GM20431 (cell line): ENCODE measurements at regions not wholly inside any gene's neighbourhood (a gene's known extent, or its start where the extent isn't known, plus 50 kb on each side); places are given as distances from the start of the nearest gene placed in this dataset.
"Not testable (repeated sequence)": the region's sequence is repeated elsewhere in the genome, so short reads cannot be mapped to it uniquely, and the experiment has no call there.

Experiments used
- in situ Hi-C: fragments of 300-500 bp; cut with MseI, MboI; formaldehyde crosslinking; loops from one replicate; pipeline ENCODE4 v1.15.0; 2020; ENCODE audit warnings: low sequenced_read_pairs; ENCODE audit not compliant: unreplicated experiment

- in situ Hi-C loops = no loop called here
Observed at GRCh38 chr16:72609066-72609465, 437.1 kb upstream of the PMFBP1 start.

- in situ Hi-C loops = no loop called here
Observed at GRCh38 chr16:72604375-72604774, 432.4 kb upstream of the PMFBP1 start.

GRCh38 chr16:72602499-72602898 is 430.5 kb upstream of the PMFBP1 start:
- in situ Hi-C loops = no loop called here

- in situ Hi-C loops = no loop called here
Observed at GRCh38 chr16:72598696-72599095, 426.7 kb upstream of the PMFBP1 start.

- in situ Hi-C loops = no loop called here
Observed at GRCh38 chr16:72597938-72598337, 426.0 kb upstream of the PMFBP1 start.

- in situ Hi-C loops = no loop called here
Observed at GRCh38 chr16:72596373-72596772, 424.4 kb upstream of the PMFBP1 start.

- in situ Hi-C loops = no loop called here
Observed at GRCh38 chr16:72590151-72590937, 418.4 kb upstream of the PMFBP1 start.

- in situ Hi-C loops = no loop called here
Observed at GRCh38 chr16:72588551-72588950, 416.6 kb upstream of the PMFBP1 start.

GRCh38 chr16:72578061-72578460 is 406.1 kb upstream of the PMFBP1 start:
- in situ Hi-C loops = not testable (repeated sequence)

GRCh38 chr16:72576189-72576588 is 404.2 kb upstream of the PMFBP1 start:
- in situ Hi-C loops = no loop called here

- in situ Hi-C loops = no loop called here
Observed at GRCh38 chr16:72569677-72570076, 397.7 kb upstream of the PMFBP1 start.

- in situ Hi-C loops = no loop called here
Observed at GRCh38 chr16:72568502-72568901, 396.5 kb upstream of the PMFBP1 start.

GRCh38 chr16:72566174-72566573 is 394.2 kb upstream of the PMFBP1 start:
- in situ Hi-C loops = no loop called here

- in situ Hi-C loops = no loop called here
Observed at GRCh38 chr16:72565106-72565505, 393.2 kb upstream of the PMFBP1 start.

GRCh38 chr16:72560617-72561016 is 388.7 kb upstream of the PMFBP1 start:
- in situ Hi-C loops = no loop called here

GRCh38 chr16:72558501-72558900 is 386.5 kb upstream of the PMFBP1 start:
- in situ Hi-C loops = no loop called here

GRCh38 chr16:72554935-72555334 is 383.0 kb upstream of the PMFBP1 start:
- in situ Hi-C loops = no loop called here

- in situ Hi-C loops = no loop called here
Observed at GRCh38 chr16:72552654-72553053, 380.7 kb upstream of the PMFBP1 start.

- in situ Hi-C loops = no loop called here
Observed at GRCh38 chr16:72551649-72552048, 379.7 kb upstream of the PMFBP1 start.

GRCh38 chr16:72549878-72550277 is 377.9 kb upstream of the PMFBP1 start:
- in situ Hi-C loops = no loop called here

- in situ Hi-C loops = no loop called here
Observed at GRCh38 chr16:72542102-72542501, 370.1 kb upstream of the PMFBP1 start.

- in situ Hi-C loops = no loop called here
Observed at GRCh38 chr16:72537664-72538063, 365.7 kb upstream of the PMFBP1 start.
